ENCODE measurements at regions not wholly inside any gene's neighbourhood (a gene's known extent, or its start where the extent isn't known, plus 50 kb on each side); places are given as distances from the start of the nearest gene placed in this dataset.

GRCh38 chr1:222865718-222866117, 50.9 kb downstream of the DISP1 start:
- DNase-seq = no peak
- CTCF ChIA-PET = no interaction called here
- H3K4me1 Mint-ChIP-seq = peaks cover 4% of the 10 kb centered on the region
- no peak overlapping the region for H3K4me3 Mint-ChIP-seq
- H3K27me3 Mint-ChIP-seq = no peaks in the 10 kb centered on the region
- no peak overlapping the region for H3K27ac Mint-ChIP-seq
- no peaks in the 10 kb centered on the region for H3K9me3 Mint-ChIP-seq
- POLR2A ChIA-PET = no interaction called here
- H3K36me3 Mint-ChIP-seq (ENCODE audit: low read depth) = no peaks in the 10 kb centered on the region

GRCh38 chr1:222867316-222867715, 52.5 kb downstream of the DISP1 start:
- H3K27ac Mint-ChIP-seq = no peak overlapping the region
- no peaks in the 10 kb centered on the region for H3K27me3 Mint-ChIP-seq
- H3K4me3 Mint-ChIP-seq = no peak overlapping the region
- no peak for DNase-seq
- CTCF ChIA-PET = no interaction called here
- H3K9me3 Mint-ChIP-seq = peaks cover under 1% of the 10 kb centered on the region
- no peaks in the 10 kb centered on the region for H3K4me1 Mint-ChIP-seq
- POLR2A ChIA-PET = no interaction called here
- no peaks in the 10 kb centered on the region for H3K36me3 Mint-ChIP-seq (ENCODE audit: low read depth)

GRCh38 chr1:222876182-222876581, 61.3 kb downstream of the DISP1 start:
- no peak overlapping the region for H3K27ac Mint-ChIP-seq
- no peak overlapping the region for H3K4me3 Mint-ChIP-seq
- H3K27me3 Mint-ChIP-seq = no peaks in the 10 kb centered on the region
- ChIA-PET POLR2A (interaction anchor here (0.6 kb wide), 1 partner anchor 181 kb away, joined by 3 read pairs; no protein-coding TSS in a partner anchor), CTCF (no interaction called here)
- peaks cover 4% of the 10 kb centered on the region for H3K4me1 Mint-ChIP-seq
- H3K36me3 Mint-ChIP-seq (ENCODE audit: low read depth) = peaks cover 7% of the 10 kb centered on the region
- peaks cover 8% of the 10 kb centered on the region for H3K9me3 Mint-ChIP-seq
- no peak for DNase-seq

- ChIA-PET CTCF (no interaction called here), POLR2A (no interaction called here)
- DNase-seq = no peak
- H3K27me3 Mint-ChIP-seq = no peaks in the 10 kb centered on the region
- H3K4me1 Mint-ChIP-seq = peaks cover 7% of the 10 kb centered on the region
- no peak overlapping the region for H3K4me3 Mint-ChIP-seq
- peaks cover 6% of the 10 kb centered on the region for H3K9me3 Mint-ChIP-seq
- H3K36me3 Mint-ChIP-seq (ENCODE audit: low read depth) = peaks cover 7% of the 10 kb centered on the region
- H3K27ac Mint-ChIP-seq = no peak overlapping the region
Observed at GRCh38 chr1:222877854-222878253, 63.0 kb downstream of the DISP1 start.

GRCh38 chr1:222880587-222880986, 65.7 kb downstream of the DISP1 start:
- CTCF ChIA-PET = no interaction called here
- DNase-seq = no peak
- no peak overlapping the region for H3K4me3 Mint-ChIP-seq

GRCh38 chr1:222886194-222886854, 71.5 kb downstream of the DISP1 start:
- Mint-ChIP-seq H3K4me3 (no peak overlapping the region), H3K9me3 (no peaks in the 10 kb centered on the region), H3K36me3 (ENCODE audit: low read depth) (no peaks in the 10 kb centered on the region), H3K27ac (no peak overlapping the region), H3K27me3 (no peaks in the 10 kb centered on the region), H3K4me1 (peaks cover 10% of the 10 kb centered on the region)
- peak; percentile 13 for DNase-seq
- ChIA-PET CTCF (no interaction called here), POLR2A (interaction anchor here (0.6 kb wide), 1 partner anchor 45 kb away, joined by 4 read pairs; no protein-coding TSS in a partner anchor)

More at GRCh38 chr1:222880587-222880986, 65.7 kb downstream of the DISP1 start:
- Mint-ChIP-seq H3K9me3 (no peaks in the 10 kb centered on the region), H3K27ac (no peak overlapping the region), H3K4me1 (peaks cover 7% of the 10 kb centered on the region), H3K27me3 (no peaks in the 10 kb centered on the region), H3K36me3 (ENCODE audit: low read depth) (no peaks in the 10 kb centered on the region)
- POLR2A ChIA-PET = interaction anchor here (0.6 kb wide), 1 partner anchor 113 kb away, joined by 3 read pairs; no protein-coding TSS in a partner anchor

- Mint-ChIP-seq H3K36me3 (ENCODE audit: low read depth) (no peaks in the 10 kb centered on the region), H3K4me1 (peaks cover 8% of the 10 kb centered on the region), H3K9me3 (no peaks in the 10 kb centered on the region), H3K27me3 (no peaks in the 10 kb centered on the region), H3K4me3 (no peak overlapping the region), H3K27ac (no peak overlapping the region)
- no peak for DNase-seq
- ChIA-PET POLR2A (no interaction called here), CTCF (no interaction called here)
Observed at GRCh38 chr1:222886878-222887351, 72.1 kb downstream of the DISP1 start.

- no peak overlapping the region for H3K27ac Mint-ChIP-seq
- POLR2A ChIA-PET = no interaction called here
- H3K4me1 Mint-ChIP-seq = peaks cover 8% of the 10 kb centered on the region
- H3K4me3 Mint-ChIP-seq = no peak overlapping the region
- DNase-seq = no peak
- CTCF ChIA-PET = no interaction called here
- no peaks in the 10 kb centered on the region for H3K27me3 Mint-ChIP-seq
- H3K9me3 Mint-ChIP-seq = no peaks in the 10 kb centered on the region
- H3K36me3 Mint-ChIP-seq (ENCODE audit: low read depth) = no peaks in the 10 kb centered on the region
Observed at GRCh38 chr1:222889440-222889839, 74.6 kb downstream of the DISP1 start.

- H3K4me3 Mint-ChIP-seq = no peak overlapping the region
- ChIA-PET POLR2A (no interaction called here), CTCF (interaction anchor here (1.4 kb wide), 1 partner anchor 470 kb away, joined by 3 read pairs; no protein-coding TSS in a partner anchor)
- no peaks in the 10 kb centered on the region for H3K27me3 Mint-ChIP-seq
- no peaks in the 10 kb centered on the region for H3K9me3 Mint-ChIP-seq
- H3K4me1 Mint-ChIP-seq = peaks cover 8% of the 10 kb centered on the region
- no peak overlapping the region for H3K27ac Mint-ChIP-seq
- H3K36me3 Mint-ChIP-seq (ENCODE audit: low read depth) = no peaks in the 10 kb centered on the region
- DNase-seq = no peak
Observed at GRCh38 chr1:222890716-222891115, 75.9 kb downstream of the DISP1 start.

- Mint-ChIP-seq H3K4me3 (no peak overlapping the region), H3K27ac (no peak overlapping the region), H3K4me1 (peaks cover 8% of the 10 kb centered on the region), H3K36me3 (ENCODE audit: low read depth) (no peaks in the 10 kb centered on the region), H3K9me3 (no peaks in the 10 kb centered on the region), H3K27me3 (no peaks in the 10 kb centered on the region)
- CTCF ChIA-PET = interaction anchor here (0.6 to 1.0 kb wide), 2 partner anchors 17 to 1117 kb away, joined by 3 read pairs; no protein-coding TSS in a partner anchor
- POLR2A ChIA-PET = no interaction called here
- DNase-seq = no peak
Observed at GRCh38 chr1:222891578-222891977, 76.7 kb downstream of the DISP1 start.

GRCh38 chr1:222892137-222892769, 77.4 kb downstream of the DISP1 start:
- Mint-ChIP-seq H3K4me1 (peaks cover 11% of the 10 kb centered on the region), H3K36me3 (ENCODE audit: low read depth) (no peaks in the 10 kb centered on the region), H3K4me3 (no peak overlapping the region), H3K27me3 (no peaks in the 10 kb centered on the region), H3K27ac (no peak overlapping the region), H3K9me3 (no peaks in the 10 kb centered on the region)
- ChIA-PET CTCF (interaction anchor here (0.6 to 1.0 kb wide), 3 partner anchors 18 to 1116 kb away, joined by 3 to 4 read pairs (median 3); no protein-coding TSS in a partner anchor), POLR2A (no interaction called here)
- no peak for DNase-seq

GRCh38 chr1:222893255-222893654, 78.4 kb downstream of the DISP1 start:
- no peak overlapping the region for H3K27ac Mint-ChIP-seq
- H3K4me1 Mint-ChIP-seq = peaks cover 19% of the 10 kb centered on the region
- no peaks in the 10 kb centered on the region for H3K27me3 Mint-ChIP-seq
- H3K9me3 Mint-ChIP-seq = no peaks in the 10 kb centered on the region
- no peaks in the 10 kb centered on the region for H3K36me3 Mint-ChIP-seq (ENCODE audit: low read depth)
- ChIA-PET POLR2A (no interaction called here), CTCF (interaction anchor here (0.8 kb wide), 1 partner anchor 17 kb away, joined by 4 read pairs; no protein-coding TSS in a partner anchor)
- no peak overlapping the region for H3K4me3 Mint-ChIP-seq
- DNase-seq = no peak

GRCh38 chr1:222894331-222894730, 79.5 kb downstream of the DISP1 start:
- DNase-seq = no peak
- ChIA-PET CTCF (no interaction called here), POLR2A (no interaction called here)
- no peaks in the 10 kb centered on the region for H3K9me3 Mint-ChIP-seq
- H3K27ac Mint-ChIP-seq = no peak overlapping the region
- no peak overlapping the region for H3K4me3 Mint-ChIP-seq
- H3K4me1 Mint-ChIP-seq = peaks cover 19% of the 10 kb centered on the region
- no peaks in the 10 kb centered on the region for H3K27me3 Mint-ChIP-seq
- no peaks in the 10 kb centered on the region for H3K36me3 Mint-ChIP-seq (ENCODE audit: low read depth)

All from activated CD4-positive, alpha-beta T cell treated with anti-CD3 and anti-CD28 coated beads, Interleukin-2, amount 10 ng/mL, durations not matched to agents 7 days and 5 days (primary cell).